GM18858 (cell line): ENCODE measurements at regions not wholly inside any gene's neighbourhood (a gene's known extent, or its start where the extent isn't known, plus 50 kb on each side); places are given as distances from the start of the nearest gene placed in this dataset.
A peak's percentile ranks its signal among the peaks of the same experiment; 100 is the strongest.
"Not testable (repeated sequence)": the region's sequence is repeated elsewhere in the genome, so short reads cannot be mapped to it uniquely, and the experiment has no call there.

Source experiments
- ATAC-seq: cut with Tn5 transposase; IDR thresholded peaks from one replicate; pipeline ENCODE4 v1.9.1; 2021; ENCODE audit not compliant: unreplicated experiment

DNA sequence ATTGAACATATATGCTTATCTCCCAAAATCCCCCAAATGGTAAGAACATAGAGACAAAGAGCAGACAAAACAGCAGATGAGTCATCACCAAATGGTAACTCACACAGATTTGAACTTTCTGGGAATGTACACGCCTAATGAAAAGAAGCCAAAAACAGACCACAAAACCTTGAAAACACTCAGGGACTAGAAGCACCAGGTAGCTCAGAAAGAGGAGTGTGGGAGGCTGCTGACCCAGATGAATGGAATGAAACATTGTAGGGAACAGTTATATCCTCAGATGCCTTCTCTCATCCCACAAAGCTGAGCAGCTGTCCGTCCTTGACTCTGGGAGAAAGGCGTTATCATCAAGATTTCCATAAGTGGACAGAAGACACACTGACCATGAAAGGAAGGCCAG is 307.0 kb upstream of the USP25 start:
- ATAC-seq, result no peak

GRCh38 chr21:15423676-15424445 is 305.9 kb upstream of the USP25 start:
- ATAC-seq, result no peak

GRCh38 chr21:15425049-15425448 is 304.7 kb upstream of the USP25 start:
- no peak for ATAC-seq

DNA sequence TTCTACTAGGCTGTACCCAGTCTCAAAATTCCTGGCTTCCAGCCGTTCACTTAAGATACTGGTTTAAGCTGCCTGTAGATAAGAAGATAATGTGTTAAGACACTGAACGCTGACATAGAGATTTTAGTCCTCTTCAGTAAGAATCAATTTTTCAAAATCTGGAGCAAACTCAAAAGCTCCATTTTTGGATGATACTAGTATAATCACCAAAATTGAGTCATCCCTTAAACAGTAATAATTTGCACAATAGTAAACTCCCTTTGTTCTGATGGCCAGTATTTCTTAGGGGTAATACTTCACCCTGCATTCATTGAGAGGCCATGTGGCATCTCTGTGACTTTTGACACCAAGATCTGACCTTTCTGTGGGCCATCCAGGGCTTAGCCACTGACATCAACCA is 299.8 kb upstream of the USP25 start:
- ATAC-seq, result no peak

GRCh38 chr21:15430577-15430976 is 299.2 kb upstream of the USP25 start:
- no peak for ATAC-seq

GRCh38 chr21:15431053-15431452 is 298.7 kb upstream of the USP25 start:
- ATAC-seq, result no peak

DNA sequence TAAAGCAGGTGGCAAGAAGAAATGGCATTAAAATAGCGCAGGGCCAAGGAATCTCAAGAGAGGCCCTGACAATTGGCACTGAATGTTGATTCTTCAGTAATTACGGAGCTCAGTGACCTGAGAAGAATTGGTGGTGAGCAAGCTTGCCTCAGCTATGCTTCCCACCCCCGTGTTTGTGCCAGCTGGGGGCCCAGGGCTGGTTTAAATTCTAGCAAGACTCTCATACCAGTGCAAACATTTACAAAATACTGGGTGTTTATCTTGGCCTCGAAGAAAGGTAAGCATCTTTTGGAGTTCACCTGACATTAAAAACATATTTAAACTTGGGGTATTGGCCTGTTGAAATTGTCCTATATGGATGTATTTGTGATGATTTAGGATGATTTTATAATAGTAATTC is 296.7 kb upstream of the USP25 start:
- ATAC-seq, result no peak

DNA sequence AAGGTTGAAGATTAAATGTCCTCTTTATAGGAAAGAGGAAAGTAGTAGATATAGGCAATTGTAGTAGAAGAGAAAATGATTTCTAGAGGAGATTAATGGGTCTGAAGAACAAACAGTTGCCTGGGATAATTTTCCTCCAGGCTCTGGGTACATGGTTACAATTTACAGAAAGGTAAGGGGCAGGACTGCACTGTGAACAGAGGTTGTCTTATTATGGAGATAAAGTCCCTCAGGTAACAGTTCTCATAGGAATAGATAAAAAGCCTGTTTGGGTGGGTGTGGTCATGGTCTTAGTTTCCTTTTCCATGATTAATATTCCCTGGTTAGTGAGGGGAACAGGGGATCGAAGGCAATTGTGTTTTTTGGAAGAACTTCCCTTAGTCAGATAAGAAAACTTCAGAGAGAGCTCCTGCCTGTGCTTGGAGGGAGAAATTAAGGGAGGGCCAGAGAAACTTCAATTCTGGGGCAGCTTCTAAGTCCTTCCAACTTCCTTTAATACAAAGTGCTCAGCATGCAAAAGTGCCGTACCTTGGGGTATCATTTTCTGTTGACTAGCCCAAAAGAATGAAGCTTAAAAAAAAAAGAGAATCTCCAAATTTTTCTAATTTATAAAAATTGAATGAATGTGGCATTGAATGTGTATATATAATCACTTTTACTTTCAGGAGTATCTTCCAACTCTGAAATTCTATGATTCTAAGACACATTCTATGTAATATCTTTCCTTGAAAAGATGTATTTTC is 295.4 kb upstream of the USP25 start:
- no peak for ATAC-seq

DNA sequence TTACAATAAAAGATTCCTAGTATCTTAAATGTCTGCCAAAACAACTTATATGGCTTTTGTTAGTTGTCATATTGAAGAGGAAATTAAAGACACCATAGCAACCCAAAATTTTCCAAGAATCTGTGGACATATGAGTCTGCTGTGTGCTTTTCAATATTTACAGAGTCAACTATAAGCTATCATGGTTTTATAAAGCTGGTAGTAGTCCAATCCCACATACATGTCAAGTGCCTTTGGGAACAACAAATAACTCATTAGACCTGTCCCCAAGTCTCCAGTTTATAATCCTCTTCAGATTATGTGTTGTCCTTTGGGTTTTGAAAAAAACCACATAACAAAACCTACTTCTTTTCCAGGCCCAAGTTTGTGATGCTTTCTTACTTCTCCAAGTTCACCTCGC is 293.8 kb upstream of the USP25 start:
- no peak for ATAC-seq

GRCh38 chr21:15437883-15438282 is 291.9 kb upstream of the USP25 start:
- peak; percentile 91 for ATAC-seq

DNA sequence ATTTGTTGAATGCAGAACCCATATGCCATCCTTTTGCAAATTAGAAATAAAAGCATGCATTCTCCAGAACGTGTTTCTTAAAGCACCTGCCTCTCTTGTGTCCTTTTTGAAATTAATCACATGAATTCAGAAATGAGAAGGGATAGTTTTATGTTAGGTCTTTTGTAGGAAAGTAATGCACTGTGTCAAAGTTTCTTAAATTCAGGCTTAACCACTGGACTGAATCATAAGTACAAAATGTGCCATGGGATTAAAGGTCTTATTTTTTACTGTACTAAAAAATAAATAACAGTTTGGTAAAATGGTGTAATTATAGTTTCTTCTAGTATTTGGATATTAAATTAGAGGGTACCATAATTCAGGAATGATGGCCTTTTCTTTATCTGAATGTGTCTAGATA is 290.1 kb upstream of the USP25 start:
- ATAC-seq, result no peak

GRCh38 chr21:15441060-15441493 is 288.7 kb upstream of the USP25 start:
- no peak for ATAC-seq

GRCh38 chr21:15441992-15442391 is 287.8 kb upstream of the USP25 start:
- no peak for ATAC-seq

GRCh38 chr21:15442743-15443469 is 286.9 kb upstream of the USP25 start:
- ATAC-seq, result no peak

- no peak for ATAC-seq
Observed at GRCh38 chr21:15443740-15444117, 286.1 kb upstream of the USP25 start.

- no peak for ATAC-seq
Observed at GRCh38 chr21:15444118-15444960, 285.4 kb upstream of the USP25 start.

DNA sequence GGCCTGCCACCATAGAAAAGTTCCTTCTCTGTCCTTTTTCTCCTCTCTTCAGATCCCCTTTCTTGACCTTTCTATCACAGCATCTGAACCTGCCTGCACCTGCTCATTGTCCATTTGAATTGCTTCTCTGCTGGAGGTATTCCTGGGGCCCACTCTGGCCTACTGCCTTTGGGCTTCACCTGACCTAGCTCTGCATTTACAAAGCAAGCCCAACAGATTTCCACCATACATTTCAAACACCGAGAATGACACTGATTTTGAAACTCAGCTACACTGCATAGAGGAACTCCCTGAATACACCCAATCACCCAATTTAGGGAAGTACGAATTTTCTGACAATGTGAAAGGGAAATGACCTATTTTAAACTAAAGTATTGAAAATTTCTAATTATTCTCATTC is 284.5 kb upstream of the USP25 start:
- peak; percentile 92 for ATAC-seq

DNA sequence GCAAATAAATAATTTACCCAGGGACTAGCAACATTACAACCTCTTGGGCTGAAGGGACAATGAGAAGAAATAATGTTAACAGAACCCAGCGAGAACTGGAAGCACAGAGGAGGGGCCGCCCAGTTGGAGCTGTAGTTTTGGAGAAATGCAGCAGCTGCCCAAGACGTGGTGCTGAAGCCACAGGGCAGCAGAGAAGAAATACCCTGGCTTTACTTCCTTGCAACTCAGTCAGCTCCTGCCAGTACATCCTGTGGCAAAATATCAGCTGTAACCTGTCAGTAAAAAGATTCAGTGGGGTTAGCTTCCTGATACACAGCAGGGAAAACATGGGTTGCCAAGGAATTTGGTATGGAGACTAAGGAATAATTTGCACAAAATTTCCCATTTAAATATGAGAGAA is 283.6 kb upstream of the USP25 start:
- ATAC-seq, result no peak

- ATAC-seq, result no peak
Observed at GRCh38 chr21:15449556-15449955, 280.2 kb upstream of the USP25 start.

- no peak for ATAC-seq
Observed at GRCh38 chr21:15453261-15453660, 276.5 kb upstream of the USP25 start.

GRCh38 chr21:15453785-15454184 is 276.0 kb upstream of the USP25 start:
- not testable (repeated sequence) for ATAC-seq
